HCT116 (cell line): ENCODE measurements at regions not wholly inside any gene's neighbourhood (a gene's known extent, or its start where the extent isn't known, plus 50 kb on each side); places are given as distances from the start of the nearest gene placed in this dataset.

Source experiments
- ATAC-seq: fragments of 200-7000 bp; cut with Tn5 transposase; 2 replicates; pipeline ENCODE4 v1.9.1; 2020; ENCODE audit warnings: mild to moderate bottlenecking, moderate library complexity
- BruUV-seq: library from RNA; stranded (reverse); fragments of 400-500 nt; replicated peaks from 2 replicates; lab custom pipeline; 2021; lab: Mats Ljungman, UMichigan
- CTCF ChIA-PET: fragments of 300-600 bp; sonication (Branson Sonifier 250); formaldehyde crosslinking; loops from one replicate; lab custom pipeline; 2021; ENCODE audit warnings: antibody characterized with exemption; lab: Charles Lee
- POLR2A ChIA-PET: fragments of 300-600, 350-600 bp; sonication (Branson Sonifier 250); formaldehyde crosslinking; loops from one replicate; lab custom pipeline; 2021; ENCODE audit warnings: antibody characterized with exemption; lab: Charles Lee
- RAD21 ChIA-PET, 2 experiments: fragments of 300-600 bp; sonication (Branson Sonifier 250); formaldehyde crosslinking; loops; one replicate each; lab custom pipeline; 2023; ENCODE audit warnings: low total read pairs in 2 of 2; ENCODE audit not compliant: uncharacterized antibody in 2 of 2, unreplicated experiment in 2 of 2, low non-redundant PET in 1 of 2; lab: Charles Lee
- DNase-seq: peaks from one replicate; pipeline ENCODE4 v3.0.0-alpha.2; 2010; ENCODE audit warnings: low read depth, low spot score
- H2AFZ ChIP-seq: fragments of 200-600 bp; shearing (Covaris generic), sonication (generic); 2 replicates; pipeline ENCODE4 v1.6.1; 2017; ENCODE audit warnings: low read depth, mixed run types, mixed read lengths, antibody characterized with exemption, low read length; ENCODE audit not compliant: poor library complexity, severe bottlenecking
- H3K27ac ChIP-seq: 2 replicates; pipeline ENCODE4 v1.5.1; 2012; ENCODE audit warnings: low read depth, low read length
- H3K27me3 ChIP-seq: fragments of 200-600 bp; sonication (generic); 2 replicates; pipeline ENCODE4 v1.6.1; 2016; ENCODE audit warnings: mixed run types, low read length, mixed read lengths; ENCODE audit not compliant: insufficient read depth
- H3K36me3 ChIP-seq, 2 experiments: fragments of 200-500 bp in 1 of 2; fragments of 200-600 bp in 1 of 2; sonication (Bioruptor generic) in 1 of 2; sonication (generic) in 1 of 2; 2 replicates each; pipeline versions ENCODE4 v1.5.1 to v1.6.1; 2014 to 2016; ENCODE audit warnings: low read length in 2 of 2, inconsistent platforms in 1 of 2, mixed read lengths in 1 of 2, mixed run types in 1 of 2; ENCODE audit not compliant: insufficient read depth in 2 of 2, control insufficient read depth in 1 of 2
- H3K4me1 ChIP-seq, 2 experiments: fragments of 200-600 bp in 1 of 2; sonication (generic) in 1 of 2; 2 replicates each; pipeline versions ENCODE4 v1.5.1 to v1.6.1; 2012 to 2017; ENCODE audit warnings: low read length in 2 of 2, inconsistent platforms in 1 of 2, mild to moderate bottlenecking in 1 of 2, mixed read lengths in 1 of 2, mixed run types in 1 of 2, moderate library complexity in 1 of 2; ENCODE audit not compliant: insufficient read depth in 2 of 2, control insufficient read depth in 1 of 2
- H3K4me2 ChIP-seq: fragments of 200-600 bp; sonication (generic); 2 replicates; pipeline ENCODE4 v1.6.1; 2017; ENCODE audit warnings: mixed run types, low read length, mixed read lengths
- H3K4me3 ChIP-seq, 2 experiments: fragments of 200-600 bp in 1 of 2; sonication (generic) in 1 of 2; replicated peaks in 1 of 2; 2 replicates each; pipeline ENCODE4 v1.5.1; 2011 to 2016; ENCODE audit warnings: low read length in 2 of 2, control low read depth in 1 of 2, low read depth in 1 of 2, mild to moderate bottlenecking in 1 of 2, mixed read lengths in 1 of 2, mixed run types in 1 of 2
- H3K79me2 ChIP-seq: fragments of 200-600 bp; sonication (generic); 2 replicates; pipeline ENCODE4 v1.6.1; 2017; ENCODE audit warnings: mild to moderate bottlenecking, mixed run types, low read length, moderate library complexity, mixed read lengths; ENCODE audit not compliant: insufficient read depth
- H3K9ac ChIP-seq: fragments of 200-600 bp; sonication (generic); 2 replicates; pipeline ENCODE4 v1.6.1; 2016; ENCODE audit warnings: low read length, mixed read lengths
- H3K9me2 ChIP-seq: fragments of 200-600 bp; sonication (generic), shearing (Covaris generic); 2 replicates; pipeline ENCODE4 v1.6.1; 2017; ENCODE audit warnings: mixed run types, mild to moderate bottlenecking, moderate library complexity; ENCODE audit not compliant: insufficient read depth
- H3K9me3 ChIP-seq, 2 experiments: fragments of 200-500 bp in 1 of 2; fragments of 200-600 bp in 1 of 2; sonication (Bioruptor generic) in 1 of 2; sonication (generic) in 1 of 2; 2 replicates each; pipeline ENCODE4 v1.6.1; 2014 to 2017; ENCODE audit warnings: low read length in 2 of 2, mixed read lengths in 2 of 2, inconsistent platforms in 1 of 2, low read depth in 1 of 2, mild to moderate bottlenecking in 1 of 2, mixed run types in 1 of 2, moderate library complexity in 1 of 2; ENCODE audit not compliant: control insufficient read depth in 1 of 2, insufficient read depth in 1 of 2
- H4K20me1 ChIP-seq: fragments of 200-600 bp; sonication (generic), shearing (Covaris generic); 2 replicates; pipeline ENCODE4 v1.6.1; 2017; ENCODE audit warnings: mixed run types, mild to moderate bottlenecking, moderate library complexity; ENCODE audit not compliant: insufficient read depth
- ATF3 ChIP-seq: IDR thresholded peaks from 2 replicates; pipeline ENCODE4 v1.6.1; 2012
- CBX3 ChIP-seq: IDR thresholded peaks from 2 replicates; pipeline ENCODE4 v1.6.1; 2012; ENCODE audit warnings: low read depth
- CTCF ChIP-seq, 3 experiments: fragments of 200-600 bp in 1 of 3; sonication (generic) in 1 of 3; IDR thresholded peaks in 2 of 3; conservative IDR thresholded peaks in 1 of 3; 2 replicates each; pipeline ENCODE4 v1.5.1; 2012 to 2017; ENCODE audit warnings: low read depth in 2 of 3, low read length in 2 of 3, antibody characterized with exemption in 1 of 3, borderline replicate concordance in 1 of 3, control low read depth in 1 of 3, mild to moderate bottlenecking in 1 of 3, mixed read lengths in 1 of 3, mixed run types in 1 of 3, moderate library complexity in 1 of 3; ENCODE audit not compliant: insufficient read depth in 1 of 3
- EGR1 ChIP-seq: IDR thresholded peaks from 2 replicates; pipeline ENCODE4 v1.6.1; 2012; ENCODE audit warnings: low read depth
- ELF1 ChIP-seq: IDR thresholded peaks from 2 replicates; pipeline ENCODE4 v1.6.1; 2012; ENCODE audit warnings: low read depth, borderline replicate concordance
- EZH2 ChIP-seq: fragments of 200-600 bp; sonication (generic); IDR thresholded peaks from 2 replicates; pipeline ENCODE4 v1.6.1; 2017; ENCODE audit warnings: antibody characterized with exemption, mixed run types
- FOSL1 ChIP-seq: IDR thresholded peaks from 2 replicates; pipeline ENCODE4 v1.6.1; 2012; ENCODE audit warnings: low read depth
- JUND ChIP-seq: IDR thresholded peaks from 2 replicates; pipeline ENCODE4 v1.6.1; 2012
- POLR2A ChIP-seq: IDR thresholded peaks from 2 replicates; pipeline ENCODE4 v1.7.0; 2011; ENCODE audit warnings: borderline replicate concordance; ENCODE audit not compliant: insufficient read depth, insufficient read length; ENCODE audit errors: extremely low read depth
- POLR2AphosphoS5 ChIP-seq: IDR thresholded peaks from 2 replicates; pipeline ENCODE4 v1.6.1; 2011; ENCODE audit warnings: mild to moderate bottlenecking, low read depth, low read length, moderate library complexity
- RAD21 ChIP-seq: IDR thresholded peaks from 2 replicates; pipeline ENCODE4 v1.6.1; 2012; ENCODE audit warnings: low read depth, mild to moderate bottlenecking
- REST ChIP-seq: IDR thresholded peaks from 2 replicates; pipeline ENCODE4 v1.6.1; 2012; ENCODE audit warnings: low read depth
- SIN3A ChIP-seq: IDR thresholded peaks from 2 replicates; pipeline ENCODE4 v1.6.1; 2012; ENCODE audit warnings: low read depth
- SP1 ChIP-seq: IDR thresholded peaks from 2 replicates; pipeline ENCODE4 v1.6.1; 2012; ENCODE audit warnings: low read depth
- SRF ChIP-seq: IDR thresholded peaks from 2 replicates; pipeline ENCODE4 v1.6.1; 2012; ENCODE audit warnings: low read depth
- TCF7L2 ChIP-seq: IDR thresholded peaks from 2 replicates; pipeline ENCODE4 v1.7.0; 2011; ENCODE audit warnings: borderline replicate concordance, inconsistent platforms; ENCODE audit not compliant: insufficient read depth, insufficient read length; ENCODE audit errors: extremely low read depth
- YY1 ChIP-seq: IDR thresholded peaks from 2 replicates; pipeline ENCODE4 v1.6.1; 2011; ENCODE audit warnings: low read length, low read depth, moderate library complexity, mild to moderate bottlenecking; ENCODE audit not compliant: insufficient replicate concordance; ENCODE audit errors: extremely low read depth
- ZFX ChIP-seq: fragments of 450-650 bp; IDR thresholded peaks from 2 replicates; pipeline ENCODE4 v1.6.1; 2017
- ZNF274 ChIP-seq: fragments of 200-500 bp; sonication (Bioruptor generic); IDR thresholded peaks from 2 replicates; pipeline ENCODE4 v1.6.1; 2014; ENCODE audit warnings: mild to moderate bottlenecking, low read depth, low read length, inconsistent platforms
- intact Hi-C: fragments of 100-400 bp; cut with micrococcal nuclease; formaldehyde crosslinking; loops from 2 replicates; pipeline ENCODE4 v1.10.0; 2022
- TF ChIP-seq, protein P1 (sequence below): IDR thresholded peaks from 2 replicates; pipeline ENCODE4 v1.6.1; 2012

DNA sequence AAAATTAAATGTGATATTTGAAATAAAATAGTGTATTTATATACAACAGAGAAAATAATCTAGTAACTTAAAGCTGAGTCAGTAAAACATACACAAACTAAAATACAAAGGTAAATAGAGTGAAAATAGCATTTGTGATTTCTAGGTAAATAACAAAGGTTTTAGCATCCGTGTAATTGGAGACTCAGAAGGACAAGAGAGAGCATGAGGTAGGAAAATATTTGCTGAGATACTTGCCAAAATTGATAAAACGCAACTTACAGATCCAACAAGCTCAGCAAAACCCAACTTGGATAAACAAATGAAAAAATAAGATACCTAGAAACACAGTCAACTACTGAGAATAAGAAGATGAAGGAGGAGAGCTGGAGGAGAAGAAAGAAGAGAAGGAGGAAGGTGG is 634.7 kb upstream of the CCDC179 start:
- BruUV-seq, result no TSS peak
- H3K9me3 ChIP-seq, result peaks cover 0 to 35% of the 10 kb centered on the region in 2 experiments; a peak in 2 of 4 replicates
- CTCF ChIA-PET, result no interaction called here
- TF ChIP-seq YY1 (no peak), ELF1 (no peak), SRF (no peak), JUND (no peak), EZH2 (no peak), POLR2A (no peak), FOSL1 (no peak), TCF7L2 (no peak), SP1 (no peak), RAD21 (no peak), POLR2AphosphoS5 (no peak), REST (no peak), ATF3 (no peak), CBX3 (no peak), EGR1 (no peak), ZNF274 (no peak), SIN3A (no peak), CTCF (IDR thresholded peaks at IDR 0.05 in 2 of 3, conservative IDR thresholded peaks at IDR 0.05 in 1 of 3; ENCODE audit: borderline replicate concordance in 1 of 3, insufficient read depth in 1 of 3, low read depth in 2 of 3, low read length in 2 of 3) (no peak), ZFX (no peak)
- TF ChIP-seq, protein P1, sequence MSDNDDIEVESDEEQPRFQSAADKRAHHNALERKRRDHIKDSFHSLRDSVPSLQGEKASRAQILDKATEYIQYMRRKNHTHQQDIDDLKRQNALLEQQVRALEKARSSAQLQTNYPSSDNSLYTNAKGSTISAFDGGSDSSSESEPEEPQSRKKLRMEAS, result no peak
- H3K79me2 ChIP-seq, result no peaks in the 10 kb centered on the region
- RAD21 ChIA-PET, result no interaction called here
- no peak overlapping the region for H3K9ac ChIP-seq
- no peaks in the 10 kb centered on the region for H3K4me1 ChIP-seq
- H3K4me3 ChIP-seq, result no peak overlapping the region
- POLR2A ChIA-PET, result no interaction called here
- no peak for DNase-seq
- no peak for ATAC-seq
- H3K27me3 ChIP-seq, result no peaks in the 10 kb centered on the region
- H2AFZ ChIP-seq, result no peak overlapping the region
- intact Hi-C loops, result no loop called here
- H3K9me2 ChIP-seq, result no peaks in the 10 kb centered on the region
- no peak overlapping the region for H3K4me2 ChIP-seq
- H3K36me3 ChIP-seq, result no peaks in the 10 kb centered on the region
- H4K20me1 ChIP-seq, result no peaks in the 10 kb centered on the region
- no peak overlapping the region for H3K27ac ChIP-seq
